Endodermal cell (in vitro differentiated cells): ENCODE measurements at regions not wholly inside any gene's neighbourhood (a gene's known extent, or its start where the extent isn't known, plus 50 kb on each side); places are given as distances from the start of the nearest gene placed in this dataset.

Experiments
- DNase-seq: peaks from one replicate; pipeline ENCODE4 v3.0.0-alpha.2; 2017
- H3K27ac ChIP-seq: 2 replicates; pipeline ENCODE4 v1.5.1; 2013; ENCODE audit warnings: mild to moderate bottlenecking, low read depth, low read length, moderate library complexity
- H3K27me3 ChIP-seq: 2 replicates; pipeline ENCODE4 v1.6.1; 2013; ENCODE audit warnings: mild to moderate bottlenecking, low read length, moderate library complexity; ENCODE audit not compliant: insufficient read depth, control insufficient read depth, poor library complexity, severe bottlenecking
- H3K36me3 ChIP-seq: 2 replicates; pipeline ENCODE4 v1.7.0; 2013; ENCODE audit warnings: mild to moderate bottlenecking, low read length, moderate library complexity; ENCODE audit not compliant: control insufficient read depth, insufficient read depth
- H3K4me1 ChIP-seq: one replicate; pipeline ENCODE4 v1.7.0; 2013; ENCODE audit warnings: low read length; ENCODE audit not compliant: control insufficient read depth, insufficient read depth
- H3K4me3 ChIP-seq: 2 replicates; pipeline ENCODE4 v1.5.1; 2013; ENCODE audit warnings: mild to moderate bottlenecking, low read length, moderate library complexity
- H3K9ac ChIP-seq: 2 replicates; pipeline ENCODE4 v1.6.1; 2013; ENCODE audit warnings: mild to moderate bottlenecking, low read length, moderate library complexity; ENCODE audit not compliant: poor library complexity, severe bottlenecking; ENCODE audit errors: extremely low read depth
- H3K9me3 ChIP-seq: 2 replicates; pipeline ENCODE4 v1.6.1; 2013; ENCODE audit warnings: mild to moderate bottlenecking, low read length, moderate library complexity; ENCODE audit not compliant: control insufficient read depth
- H3K27ac Mint-ChIP-seq: 2 replicates; pipeline ENCODE4 v1.8.0; 2020; ENCODE audit warnings: mixed read lengths
- H3K27me3 Mint-ChIP-seq: 2 replicates; pipeline ENCODE4 v1.8.0; 2021; ENCODE audit warnings: mild to moderate bottlenecking, mixed read lengths; ENCODE audit not compliant: insufficient read depth
- H3K36me3 Mint-ChIP-seq: 2 replicates; pipeline ENCODE4 v1.8.0; 2020; ENCODE audit warnings: low read depth, mixed read lengths
- H3K4me1 Mint-ChIP-seq: 2 replicates; pipeline ENCODE4 v1.8.0; 2020; ENCODE audit warnings: mixed read lengths
- H3K4me3 Mint-ChIP-seq: 2 replicates; pipeline ENCODE4 v1.8.0; 2020; ENCODE audit warnings: mild to moderate bottlenecking, moderate library complexity, mixed read lengths
- H3K9me3 Mint-ChIP-seq: 2 replicates; pipeline ENCODE4 v1.8.0; 2020; ENCODE audit warnings: mild to moderate bottlenecking, mixed read lengths
- WGBS, 2 experiments: methylation state at CpG; one replicate each; pipeline versions ENCODE4 v1.1.5 to v1.1.7; 2013; ENCODE audit warnings: missing lambda C conversion rate in 2 of 2, mixed read lengths in 1 of 2; ENCODE audit not compliant: insufficient coverage in 1 of 2, insufficient read length in 1 of 2; 5-methylcytosine and 5-hydroxymethylcytosine counted together
- TF ChIP-seq, protein P1 (sequence below): fragments of 200-600 bp; sonication (generic); conservative IDR thresholded peaks from 2 replicates; pipeline ENCODE4 v1.5.0; 2021; ENCODE audit warnings: antibody characterized with exemption, mild to moderate bottlenecking

DNA sequence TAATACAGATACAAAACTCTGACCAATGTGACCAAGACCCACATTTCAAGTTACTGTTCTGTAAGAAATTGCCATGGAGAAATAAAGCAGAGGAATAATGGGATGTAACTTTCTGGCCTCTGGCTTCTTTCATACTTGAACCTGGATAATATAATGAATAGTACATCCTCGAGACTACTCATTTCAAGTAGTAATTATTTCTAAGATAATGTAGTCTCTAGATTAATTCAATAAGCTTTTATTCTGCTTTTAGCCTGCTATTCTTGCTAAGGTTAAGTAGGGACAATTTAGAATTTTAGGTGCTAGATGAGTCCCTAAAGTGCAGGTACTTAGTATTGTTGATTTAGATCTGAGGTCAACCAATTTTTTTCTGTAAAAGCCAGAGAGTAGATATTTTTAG is 178.7 kb upstream of the IL15 start:
- no peak overlapping the region for H3K27ac ChIP-seq
- no peak overlapping the region for H3K27ac Mint-ChIP-seq

DNA sequence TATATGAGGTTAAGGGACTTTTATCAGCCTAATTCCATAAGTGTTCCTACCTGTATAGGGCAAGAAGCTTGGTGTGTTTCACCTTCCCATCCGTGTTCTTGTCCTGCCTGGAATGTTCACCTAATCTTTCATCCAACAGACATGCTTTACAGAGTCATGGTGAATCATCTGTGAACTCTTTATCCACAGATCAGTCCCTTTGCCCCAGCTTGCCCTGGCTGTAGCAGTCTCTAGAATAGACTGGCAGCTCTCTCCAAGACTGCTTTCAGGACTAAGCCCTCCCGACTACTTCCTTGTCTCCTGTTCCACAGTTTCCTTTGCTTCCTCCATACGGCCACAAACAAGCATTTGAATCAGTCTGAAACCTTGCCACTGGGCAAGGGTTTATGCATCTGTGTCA is 177.9 kb upstream of the IL15 start:
- H3K36me3 ChIP-seq: no peaks in the 10 kb centered on the region
- TF ChIP-seq, protein P1, sequence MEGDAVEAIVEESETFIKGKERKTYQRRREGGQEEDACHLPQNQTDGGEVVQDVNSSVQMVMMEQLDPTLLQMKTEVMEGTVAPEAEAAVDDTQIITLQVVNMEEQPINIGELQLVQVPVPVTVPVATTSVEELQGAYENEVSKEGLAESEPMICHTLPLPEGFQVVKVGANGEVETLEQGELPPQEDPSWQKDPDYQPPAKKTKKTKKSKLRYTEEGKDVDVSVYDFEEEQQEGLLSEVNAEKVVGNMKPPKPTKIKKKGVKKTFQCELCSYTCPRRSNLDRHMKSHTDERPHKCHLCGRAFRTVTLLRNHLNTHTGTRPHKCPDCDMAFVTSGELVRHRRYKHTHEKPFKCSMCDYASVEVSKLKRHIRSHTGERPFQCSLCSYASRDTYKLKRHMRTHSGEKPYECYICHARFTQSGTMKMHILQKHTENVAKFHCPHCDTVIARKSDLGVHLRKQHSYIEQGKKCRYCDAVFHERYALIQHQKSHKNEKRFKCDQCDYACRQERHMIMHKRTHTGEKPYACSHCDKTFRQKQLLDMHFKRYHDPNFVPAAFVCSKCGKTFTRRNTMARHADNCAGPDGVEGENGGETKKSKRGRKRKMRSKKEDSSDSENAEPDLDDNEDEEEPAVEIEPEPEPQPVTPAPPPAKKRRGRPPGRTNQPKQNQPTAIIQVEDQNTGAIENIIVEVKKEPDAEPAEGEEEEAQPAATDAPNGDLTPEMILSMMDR: no peak
- no peaks in the 10 kb centered on the region for H3K4me1 ChIP-seq
- Mint-ChIP-seq H3K4me3 (no peak overlapping the region), H3K4me1 (no peaks in the 10 kb centered on the region), H3K27me3 (no peaks in the 10 kb centered on the region), H3K9me3 (no peaks in the 10 kb centered on the region), H3K27ac (no peak overlapping the region), H3K36me3 (no peaks in the 10 kb centered on the region)
- H3K27me3 ChIP-seq: no peaks in the 10 kb centered on the region
- DNase-seq: no peak
- H3K9me3 ChIP-seq: no peaks in the 10 kb centered on the region
- H3K27ac ChIP-seq: no peak overlapping the region
- H3K4me3 ChIP-seq: no peak overlapping the region
- H3K9ac ChIP-seq: no peak overlapping the region
- 87 to 100% methylated on average over 3 of the region's 3 CpGs for WGBS, 2 experiments

More for the DNA sequence above, 178.7 kb upstream of the IL15 start:
- TF ChIP-seq, protein P1: no peak
- Mint-ChIP-seq H3K4me3 (no peak overlapping the region), H3K27me3 (no peaks in the 10 kb centered on the region), H3K4me1 (no peaks in the 10 kb centered on the region), H3K36me3 (no peaks in the 10 kb centered on the region), H3K9me3 (no peaks in the 10 kb centered on the region)
- Histone ChIP-seq H3K4me3 (no peak overlapping the region), H3K9ac (no peak overlapping the region), H3K36me3 (no peaks in the 10 kb centered on the region), H3K9me3 (no peaks in the 10 kb centered on the region), H3K4me1 (no peaks in the 10 kb centered on the region), H3K27me3 (no peaks in the 10 kb centered on the region)
- no CpG with 5 or more reads among the region's 1 CpG for WGBS, 2 experiments
- no peak for DNase-seq

DNA sequence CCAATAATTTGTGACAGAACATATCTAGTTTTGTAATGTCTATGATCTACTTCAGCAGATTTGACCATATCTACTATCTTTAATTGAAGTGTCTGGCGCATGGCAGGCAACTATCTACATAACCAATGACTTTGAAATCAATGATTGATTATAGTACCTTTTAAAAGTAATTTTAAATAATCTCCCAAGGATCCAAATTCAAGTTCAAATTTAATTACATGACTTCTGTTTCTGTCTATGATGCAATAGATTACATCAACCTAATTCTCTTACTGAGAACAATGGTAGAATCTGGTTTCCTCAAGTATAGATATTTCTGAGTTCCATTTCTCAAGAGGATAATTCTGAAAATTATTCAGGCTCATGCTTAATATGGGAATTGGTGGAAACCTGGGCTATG is 177.4 kb upstream of the IL15 start:
- Histone ChIP-seq H3K27me3 (no peaks in the 10 kb centered on the region), H3K4me3 (no peak overlapping the region), H3K9me3 (no peaks in the 10 kb centered on the region), H3K4me1 (no peaks in the 10 kb centered on the region), H3K9ac (no peak overlapping the region), H3K36me3 (no peaks in the 10 kb centered on the region), H3K27ac (no peak overlapping the region)
- Mint-ChIP-seq H3K27me3 (no peaks in the 10 kb centered on the region), H3K27ac (no peak overlapping the region), H3K4me3 (no peak overlapping the region), H3K36me3 (no peaks in the 10 kb centered on the region), H3K4me1 (no peaks in the 10 kb centered on the region), H3K9me3 (no peaks in the 10 kb centered on the region)
- TF ChIP-seq, protein P1: no peak
- WGBS, 2 experiments: no CpG with 5 or more reads among the region's 1 CpG
- DNase-seq: no peak
